ENCODE measurements at regions not wholly inside any gene's neighbourhood (a gene's known extent, or its start where the extent isn't known, plus 50 kb on each side); places are given as distances from the start of the nearest gene placed in this dataset.

- Histone ChIP-seq H3K23ac (ENCODE audit: insufficient read length, low read depth, low read length) (no peak overlapping the region), H3K9me3 (ENCODE audit: control insufficient read depth, low read depth, low read length) (no peaks in the 10 kb centered on the region), H4K8ac (replicated peaks; ENCODE audit: insufficient read length, low read depth, low read length) (no peak overlapping the region), H3K79me1 (ENCODE audit: insufficient read depth, low read depth, low read length, poor library complexity, severe bottlenecking) (no peaks in the 10 kb centered on the region), H2AK5ac (ENCODE audit: insufficient read length, low read length) (no peak overlapping the region), H4K5ac (ENCODE audit: insufficient read length, low read depth, low read length) (no peak overlapping the region), H3K79me2 (ENCODE audit: insufficient read depth, low read length) (no peaks in the 10 kb centered on the region), H4K20me1 (ENCODE audit: control insufficient read depth, insufficient read depth, insufficient read length) (no peaks in the 10 kb centered on the region), H4K91ac (ENCODE audit: insufficient read length, low read depth, low read length) (no peak overlapping the region), H2BK5ac (ENCODE audit: insufficient read length, low read length) (no peak overlapping the region), H2AFZ (ENCODE audit: low read length) (no peak overlapping the region), H3K18ac (ENCODE audit: insufficient read length, low read depth, low read length) (no peak overlapping the region), H3K23me2 (ENCODE audit: insufficient read length, low read depth, low read length, poor library complexity, severe bottlenecking) (no peaks in the 10 kb centered on the region), H3K14ac (ENCODE audit: insufficient read depth, low read length) (no peak overlapping the region), H2BK15ac (ENCODE audit: low read depth, low read length) (no peak overlapping the region), H3K9ac (ENCODE audit: extremely low read depth, insufficient read length, low read length) (no peak overlapping the region), H3K27ac (ENCODE audit: insufficient read length, low read depth, low read length) (no peak overlapping the region), H3K4me1 (ENCODE audit: insufficient read depth, low read length) (no peaks in the 10 kb centered on the region), H3K56ac (ENCODE audit: insufficient read length, low read depth, low read length) (no peak overlapping the region), H2BK12ac (ENCODE audit: insufficient read length, low read depth, low read length) (no peak overlapping the region), H2BK120ac (ENCODE audit: low read depth, low read length, poor library complexity, severe bottlenecking) (no peak overlapping the region), H2BK20ac (ENCODE audit: low read depth, low read length, poor library complexity, severe bottlenecking) (no peak overlapping the region), H3K4me2 (ENCODE audit: insufficient read depth, insufficient read length, low read length) (no peak overlapping the region), H3K27me3 (ENCODE audit: insufficient read depth, low read length) (no peaks in the 10 kb centered on the region), H3K4ac (ENCODE audit: low read depth, low read length) (no peak overlapping the region), H3T11ph (ENCODE audit: low read length) (no peak overlapping the region)
- WGBS (ENCODE audit: extremely low coverage, insufficient read length, low lambda C conversion rate): no CpG with 5 or more reads among the region's 2 CpGs
- Mint-ChIP-seq H3K36me3 (ENCODE audit: insufficient read depth in 1 of 3, low read depth in 3 of 3) (peaks cover 0 to 1% (median 0%) of the 10 kb centered on the region in 3 experiments; a peak in 3 of 7 replicates), H3K27me3 (ENCODE audit: low read depth) (no peaks in the 10 kb centered on the region), H3K4me1 (no peaks in the 10 kb centered on the region), H3K4me3 (no peak overlapping the region), H3K27ac (peak overlapping the region in 1 of 3 experiments; percentile 22; a peak in 1 of 7 replicates), H3K9me3 (peaks cover 0 to 2% of the 10 kb centered on the region in 2 experiments; a peak in 1 of 5 replicates)
- DNase-seq: no peak
- TF ChIP-seq CTCF (conservative IDR thresholded peaks at IDR 0.05): no peak
Observed at GRCh38 chr7:15046861-15047260, 144.3 kb upstream of the DGKB start.

Data from H9 (cell line).